Psoas muscle (tissue), 7 donors: ENCODE measurements at regions not wholly inside any gene's neighbourhood (a gene's known extent, or its start where the extent isn't known, plus 50 kb on each side); places are given as distances from the start of the nearest gene placed in this dataset.

Experiments used
- ATAC-seq, 4 donors: fragments of 200-7000 bp; cut with Tn5 transposase; one replicate each; pipeline ENCODE4 v1.9.1; 2020; ENCODE audit warnings: moderate library complexity in 3 of 4, mild to moderate bottlenecking in 2 of 4
- DNase-seq, 2 donors: peaks; one replicate each; pipeline ENCODE4 v3.0.0-alpha.2; 2020
- H3K27ac ChIP-seq: fragments of 200-600 bp; one replicate; pipeline ENCODE4 v1.8.0; 2022
- H3K27me3 ChIP-seq, 3 donors: fragments of 200-600 bp in 1 of 3; one replicate each; pipeline versions ENCODE4 v1.6.1 to v1.8.0; 2013 to 2022; ENCODE audit warnings: low read length in 2 of 3, mild to moderate bottlenecking in 2 of 3, moderate library complexity in 1 of 3; ENCODE audit not compliant: insufficient read depth in 3 of 3
- H3K36me3 ChIP-seq, 2 donors: fragments of 200-600 bp in 1 of 2; one replicate each; pipeline versions ENCODE4 v1.6.1 to v1.8.0; 2013 to 2022; ENCODE audit warnings: low read depth in 1 of 2, mild to moderate bottlenecking in 1 of 2, moderate library complexity in 1 of 2; ENCODE audit not compliant: insufficient read depth in 1 of 2
- H3K4me1 ChIP-seq: fragments of 200-600 bp; one replicate; pipeline ENCODE4 v1.8.0; 2022
- H3K4me3 ChIP-seq: fragments of 200-600 bp; one replicate; pipeline ENCODE4 v1.8.0; 2022; ENCODE audit warnings: mild to moderate bottlenecking
- H3K9me3 ChIP-seq: fragments of 200-600 bp; one replicate; pipeline ENCODE4 v1.8.0; 2022
- CTCF ChIP-seq: fragments of 200-600 bp; IDR thresholded peaks from one replicate; pipeline ENCODE4 v1.8.0; 2022; ENCODE audit warnings: antibody characterized with exemption
- WGBS, 3 donors: extraction: QIAGEN DNeasy Blood & Tissue Kit; methylation state at CpG; one replicate each; pipeline versions ENCODE4 v1.1.6 to v1.1.7; 2013; 5-methylcytosine and 5-hydroxymethylcytosine counted together
- intact Hi-C, 2 donors: fragments of 100-400 bp; cut with DNase I; formaldehyde crosslinking; loops; one replicate each; pipeline versions ENCODE4 v1.11.0 to v1.14.2; 2022
- donor health status: healthy with polysubstance abuse.
- donor health status: DM: no; HTN: no; CAD: no; lungs with moderate emphysema.
- donor health status: Bipolar disorder and iron deficiency.
- donor health status: healthy.
- donor health status: DM: yes; HTN: yes; CAD: no.
- donor health status: DM: no; HTN: no; CAD: no.
- donor health status: DM: yes; HTN: yes; CAD: no.

DNA sequence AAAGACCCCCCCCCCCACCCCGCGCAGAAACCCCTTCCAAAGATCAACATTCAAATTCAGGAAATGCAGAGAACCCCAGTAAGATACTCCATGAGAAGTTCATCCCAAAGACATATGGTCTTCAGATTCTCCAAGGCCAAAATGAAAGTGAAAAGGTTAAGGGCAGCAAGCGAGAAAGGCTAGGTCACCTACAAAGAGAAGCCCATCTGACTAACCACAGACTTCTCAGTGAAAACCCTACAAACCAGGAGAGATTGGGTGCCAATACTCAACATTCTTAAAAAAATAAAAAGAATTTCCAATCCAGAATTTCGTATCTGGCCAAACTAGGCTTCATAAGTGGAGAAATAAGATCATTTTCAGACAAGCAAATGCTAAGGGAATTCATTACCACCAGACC, 175.2 kb downstream of the RND3 start:
- no peak overlapping the region for H3K27ac ChIP-seq
- DNase-seq, result no peak
- no peaks in the 10 kb centered on the region for H3K36me3 ChIP-seq
- no peaks in the 10 kb centered on the region for H3K4me1 ChIP-seq
- H3K4me3 ChIP-seq, result no peak overlapping the region
- WGBS, 3 donors, result 91 to 94% (median 92%) methylated on average over 4 of the region's 4 CpGs
- no peak for ATAC-seq
- H3K27me3 ChIP-seq, result no peaks in the 10 kb centered on the region
- intact Hi-C loops, result no loop called here
- TF ChIP-seq CTCF, result no peak
- H3K9me3 ChIP-seq, result peaks cover 11% of the 10 kb centered on the region

DNA sequence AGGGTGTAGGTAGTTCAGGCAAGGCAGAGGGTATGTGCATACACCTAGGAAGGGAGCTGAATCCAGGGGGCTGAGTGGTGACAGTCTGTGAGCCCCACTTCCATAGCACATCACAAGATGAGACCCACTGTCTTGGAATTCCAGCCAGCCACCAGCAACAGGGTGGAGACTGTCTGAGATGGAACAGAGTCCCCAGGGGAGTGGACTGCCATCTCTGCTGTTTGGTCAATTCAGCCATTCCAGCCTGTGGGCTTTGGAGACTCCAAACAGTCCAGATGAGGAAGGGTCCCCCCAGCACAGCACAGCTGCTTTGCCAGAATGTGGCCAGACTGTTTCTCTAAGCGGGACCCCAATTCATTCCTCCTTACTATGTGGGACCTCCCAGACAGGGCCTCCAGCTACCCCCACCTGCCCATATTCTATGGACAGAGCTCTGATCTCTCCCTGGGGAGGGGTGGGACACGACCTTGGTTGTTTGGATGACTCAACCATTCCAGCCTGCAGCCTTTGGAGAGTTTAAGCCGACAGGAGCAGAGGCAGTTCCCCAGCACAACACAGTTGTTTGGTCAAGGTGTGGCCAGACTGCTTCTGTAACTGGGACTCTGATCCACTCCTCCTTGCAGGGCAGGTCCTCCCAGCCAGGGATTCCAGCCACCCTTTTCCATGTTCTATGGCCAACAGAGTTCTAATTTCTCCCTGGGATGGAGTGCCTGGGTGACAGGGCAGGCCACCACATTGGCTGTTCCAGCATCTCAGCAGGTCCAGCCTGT, 178.0 kb downstream of the RND3 start:
- Histone ChIP-seq H3K27ac (no peak overlapping the region), H3K4me1 (no peaks in the 10 kb centered on the region), H3K27me3 (no peaks in the 10 kb centered on the region), H3K36me3 (no peaks in the 10 kb centered on the region), H3K9me3 (no peaks in the 10 kb centered on the region), H3K4me3 (no peak overlapping the region)
- intact Hi-C loops, result no loop called here
- DNase-seq (no peak), ATAC-seq (no peak)
- TF ChIP-seq CTCF, result no peak
- WGBS, 3 donors, result 62 to 70% (median 66%) methylated on average over 3 of the region's 3 CpGs

DNA sequence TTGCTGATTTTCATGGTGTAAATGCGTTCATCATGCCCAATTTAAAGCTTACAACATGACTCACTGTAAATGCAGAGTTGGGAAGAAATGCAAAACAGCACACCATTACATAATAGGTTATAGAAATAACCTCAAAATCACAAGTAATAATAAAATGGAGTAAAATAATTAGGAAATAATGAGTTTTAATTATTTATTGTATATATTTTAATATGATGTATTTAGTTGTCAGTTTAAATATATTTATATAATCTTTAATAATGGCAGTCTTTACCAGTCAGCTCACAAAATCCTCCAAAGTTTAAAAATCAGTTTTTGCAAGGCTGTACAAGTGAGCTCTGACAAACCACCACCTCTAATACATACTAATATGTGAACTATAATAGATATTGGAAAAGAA, 180.2 kb downstream of the RND3 start:
- ATAC-seq (no peak), DNase-seq (no peak)
- Histone ChIP-seq H3K27me3 (no peaks in the 10 kb centered on the region), H3K27ac (no peak overlapping the region), H3K4me1 (no peaks in the 10 kb centered on the region), H3K9me3 (peaks cover 10% of the 10 kb centered on the region), H3K4me3 (no peak overlapping the region), H3K36me3 (no peaks in the 10 kb centered on the region)
- WGBS, 3 donors, result 49 to 80% (median 66%) methylated on average over 1 of the region's 1 CpG
- intact Hi-C loops, result no loop called here
- no peak for TF ChIP-seq CTCF

GRCh38 chr2:150303281-150303680, 184.2 kb downstream of the RND3 start:
- no peaks in the 10 kb centered on the region for H3K36me3 ChIP-seq
- ATAC-seq, result no peak
- no peaks in the 10 kb centered on the region for H3K4me1 ChIP-seq
- WGBS, 3 donors, result 88 to 92% (median 91%) methylated on average over 1 of the region's 1 CpG
- H3K27ac ChIP-seq, result no peak overlapping the region
- H3K4me3 ChIP-seq, result no peak overlapping the region
- peaks cover 10% of the 10 kb centered on the region for H3K9me3 ChIP-seq
- no peak for DNase-seq
- TF ChIP-seq CTCF, result no peak
- no peaks in the 10 kb centered on the region for H3K27me3 ChIP-seq
- intact Hi-C loops, result no loop called here
